ENCODE measurements at regions not wholly inside any gene's neighbourhood (a gene's known extent, or its start where the extent isn't known, plus 50 kb on each side); places are given as distances from the start of the nearest gene placed in this dataset.

DNA sequence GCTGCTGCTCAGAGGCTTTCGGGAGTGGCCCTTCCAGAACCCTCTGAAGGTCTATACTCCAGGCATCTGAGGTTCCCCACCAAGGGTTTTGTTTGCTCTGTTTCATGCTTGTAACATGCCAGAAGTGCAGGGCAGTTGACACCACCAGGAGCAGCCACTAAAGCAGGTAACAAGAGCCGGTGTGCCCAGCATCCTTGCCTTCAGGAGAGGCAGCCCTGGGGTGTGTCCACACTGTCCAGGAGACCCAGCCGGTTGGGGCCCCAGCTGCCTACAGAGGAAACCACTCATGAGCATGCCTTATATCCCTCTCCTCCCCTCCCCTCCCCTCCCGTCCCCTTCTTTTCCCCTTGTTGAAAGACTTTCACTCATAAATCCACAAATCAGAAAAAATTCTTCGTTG, 93.1 kb downstream of the CD8B2 start (continued):
- TF ChIP-seq RERE (CRISPR knock-in tag; IDR thresholded peaks at IDR 0.05; ENCODE audit: borderline replicate concordance), result no peak
- no peak for TF ChIP-seq MAZ (CRISPR knock-in tag; conservative IDR thresholded peaks at IDR 0.05 in 1 of 2, IDR thresholded peaks at IDR 0.05 in 1 of 2)
- TF ChIP-seq ZFP91 (CRISPR knock-in tag; IDR thresholded peaks at IDR 0.05), result no peak
- TF ChIP-seq NFIX (CRISPR knock-in tag; IDR thresholded peaks at IDR 0.05; ENCODE audit: low read depth), result no peak
- TF ChIP-seq RB1 (IDR thresholded peaks at IDR 0.05; ENCODE audit: low read depth), result no peak
- no peak for TF ChIP-seq MYNN (IDR thresholded peaks at IDR 0.05)
- no peak for TF ChIP-seq MYNN (CRISPR knock-in tag; IDR thresholded peaks at IDR 0.05)
- no peak for TF ChIP-seq MXI1 (IDR thresholded peaks at IDR 0.05; ENCODE audit: low read depth, low read length)
- TF ChIP-seq SMAD3 (CRISPR knock-in tag; conservative IDR thresholded peaks at IDR 0.05), result no peak
- TF ChIP-seq PCBP1 (IDR thresholded peaks at IDR 0.05; ENCODE audit: low read depth, low read length, poor library complexity, severe bottlenecking), result no peak
- TF ChIP-seq ADNP (tag; IDR thresholded peaks at IDR 0.05), result no peak
- TF ChIP-seq YBX1 (IDR thresholded peaks at IDR 0.05), result no peak

Data from K562 (cell line).